HCT116 (cell line): ENCODE measurements at regions not wholly inside any gene's neighbourhood (a gene's known extent, or its start where the extent isn't known, plus 50 kb on each side); places are given as distances from the start of the nearest gene placed in this dataset.

Source experiments
- ATF3 ChIP-seq: IDR thresholded peaks from 2 replicates; pipeline ENCODE4 v1.6.1; 2012
- CTCF ChIP-seq, 3 experiments: fragments of 200-600 bp in 1 of 3; sonication (generic) in 1 of 3; IDR thresholded peaks in 2 of 3; conservative IDR thresholded peaks in 1 of 3; 2 replicates each; pipeline ENCODE4 v1.5.1; 2012 to 2017; ENCODE audit warnings: low read depth in 2 of 3, low read length in 2 of 3, antibody characterized with exemption in 1 of 3, borderline replicate concordance in 1 of 3, control low read depth in 1 of 3, mild to moderate bottlenecking in 1 of 3, mixed read lengths in 1 of 3, mixed run types in 1 of 3, moderate library complexity in 1 of 3; ENCODE audit not compliant: insufficient read depth in 1 of 3
- EZH2 ChIP-seq: fragments of 200-600 bp; sonication (generic); IDR thresholded peaks from 2 replicates; pipeline ENCODE4 v1.6.1; 2017; ENCODE audit warnings: antibody characterized with exemption, mixed run types
- EZH2phosphoT487 ChIP-seq: fragments of 200-600 bp; IDR thresholded peaks from 2 replicates; pipeline ENCODE4 v1.6.1; 2018; ENCODE audit warnings: antibody characterized with exemption, borderline replicate concordance
- JUND ChIP-seq: IDR thresholded peaks from 2 replicates; pipeline ENCODE4 v1.6.1; 2012
- POLR2A ChIP-seq: IDR thresholded peaks from 2 replicates; pipeline ENCODE4 v1.7.0; 2011; ENCODE audit warnings: borderline replicate concordance; ENCODE audit not compliant: insufficient read depth, insufficient read length; ENCODE audit errors: extremely low read depth
- POLR2AphosphoS5 ChIP-seq: IDR thresholded peaks from 2 replicates; pipeline ENCODE4 v1.6.1; 2011; ENCODE audit warnings: mild to moderate bottlenecking, low read depth, low read length, moderate library complexity
- SIN3A ChIP-seq: IDR thresholded peaks from 2 replicates; pipeline ENCODE4 v1.6.1; 2012; ENCODE audit warnings: low read depth
- SP1 ChIP-seq: IDR thresholded peaks from 2 replicates; pipeline ENCODE4 v1.6.1; 2012; ENCODE audit warnings: low read depth
- YY1 ChIP-seq: IDR thresholded peaks from 2 replicates; pipeline ENCODE4 v1.6.1; 2011; ENCODE audit warnings: low read length, low read depth, moderate library complexity, mild to moderate bottlenecking; ENCODE audit not compliant: insufficient replicate concordance; ENCODE audit errors: extremely low read depth
- ZFX ChIP-seq: fragments of 450-650 bp; IDR thresholded peaks from 2 replicates; pipeline ENCODE4 v1.6.1; 2017
- ZNF274 ChIP-seq: fragments of 200-500 bp; sonication (Bioruptor generic); IDR thresholded peaks from 2 replicates; pipeline ENCODE4 v1.6.1; 2014; ENCODE audit warnings: mild to moderate bottlenecking, low read depth, low read length, inconsistent platforms

GRCh38 chr9:6132650-6133049 lies 83.0 kb upstream of the IL33 start:
- TF ChIP-seq POLR2A = no peak
- TF ChIP-seq SIN3A = no peak
- no peak for TF ChIP-seq YY1
- no peak for TF ChIP-seq EZH2phosphoT487
- no peak for TF ChIP-seq CTCF (IDR thresholded peaks at IDR 0.05 in 2 of 3, conservative IDR thresholded peaks at IDR 0.05 in 1 of 3; ENCODE audit: borderline replicate concordance in 1 of 3, insufficient read depth in 1 of 3, low read depth in 2 of 3, low read length in 2 of 3)
- no peak for TF ChIP-seq SP1
- TF ChIP-seq EZH2 = no peak
- no peak for TF ChIP-seq POLR2AphosphoS5
- TF ChIP-seq ZFX = no peak
- TF ChIP-seq ZNF274 = no peak
- no peak for TF ChIP-seq JUND
- TF ChIP-seq ATF3 = no peak
